ENCODE measurements at regions not wholly inside any gene's neighbourhood (a gene's known extent, or its start where the extent isn't known, plus 50 kb on each side); places are given as distances from the start of the nearest gene placed in this dataset.
"Not testable (repeated sequence)": the region's sequence is repeated elsewhere in the genome, so short reads cannot be mapped to it uniquely, and the experiment has no call there.

GRCh38 chr1:30523055-30524020 lies 200.0 kb downstream of the MATN1 start:
- Mint-ChIP-seq H3K9me3 (no peaks in the 10 kb centered on the region), H3K27ac (no peak overlapping the region), H3K4me1 (no peaks in the 10 kb centered on the region), H3K4me3 (no peak overlapping the region), H3K27me3 (peaks cover 3% of the 10 kb centered on the region), H3K36me3 (ENCODE audit: low read depth) (no peaks in the 10 kb centered on the region)
- CTCF ChIA-PET: no interaction called here
- no peak for DNase-seq
- POLR2A ChIA-PET: no interaction called here

DNA sequence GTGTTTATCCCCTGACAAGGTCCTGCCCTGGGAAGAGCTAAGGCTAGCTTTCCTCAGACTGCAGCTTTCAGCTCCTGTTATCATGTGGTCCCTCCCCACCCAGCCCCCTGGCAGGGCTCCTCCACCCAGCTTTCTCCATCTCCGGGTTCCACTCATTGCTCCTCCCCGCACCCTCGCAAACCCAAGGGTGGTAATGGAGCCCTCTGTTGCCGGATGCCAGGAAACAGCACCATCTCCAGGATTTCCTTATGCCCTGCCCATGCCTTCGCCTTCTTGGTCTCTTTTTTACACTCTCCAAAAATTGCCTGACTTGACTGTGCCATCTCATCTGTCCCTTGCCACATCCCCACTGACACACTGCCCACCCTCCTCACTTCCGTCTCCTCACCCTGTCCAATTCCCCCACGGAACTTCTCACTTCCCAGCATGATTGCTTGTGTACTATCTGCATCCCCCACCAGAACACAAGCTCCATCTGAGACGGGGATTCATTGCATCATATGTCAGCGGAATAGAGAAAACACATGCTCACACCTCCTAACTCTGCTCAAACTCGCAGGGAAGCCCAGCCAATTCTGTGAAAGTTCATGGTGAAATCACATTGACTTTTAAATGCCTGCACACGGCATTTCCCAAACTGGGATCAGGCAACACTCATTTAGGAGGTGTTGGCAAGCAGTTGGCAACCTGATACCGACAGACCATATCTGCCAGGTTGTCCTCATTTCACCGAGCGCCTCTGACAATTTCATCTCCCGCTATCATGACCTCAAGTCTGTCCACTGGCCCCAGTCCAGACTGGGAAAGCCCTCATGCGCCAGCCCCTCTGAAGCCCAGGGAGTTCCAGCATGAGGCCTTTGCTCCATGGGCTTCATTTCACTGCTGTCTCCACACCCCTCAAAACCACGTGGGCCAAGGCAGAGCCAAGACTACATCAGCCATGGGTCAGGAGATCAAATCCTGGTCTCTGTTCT lies 201.1 kb downstream of the MATN1 start:
- H3K9me3 Mint-ChIP-seq: no peaks in the 10 kb centered on the region
- H3K36me3 Mint-ChIP-seq (ENCODE audit: low read depth): no peaks in the 10 kb centered on the region
- no peak overlapping the region for H3K4me3 Mint-ChIP-seq
- ChIA-PET CTCF (no interaction called here), POLR2A (no interaction called here)
- no peaks in the 10 kb centered on the region for H3K4me1 Mint-ChIP-seq
- DNase-seq: no peak
- H3K27ac Mint-ChIP-seq: no peak overlapping the region
- peaks cover 3% of the 10 kb centered on the region for H3K27me3 Mint-ChIP-seq

- H3K4me1 Mint-ChIP-seq: no peaks in the 10 kb centered on the region
- H3K36me3 Mint-ChIP-seq (ENCODE audit: low read depth): no peaks in the 10 kb centered on the region
- H3K27ac Mint-ChIP-seq: no peak overlapping the region
- no peak overlapping the region for H3K4me3 Mint-ChIP-seq
- no peaks in the 10 kb centered on the region for H3K9me3 Mint-ChIP-seq
- no peak for DNase-seq
- ChIA-PET CTCF (interaction anchor here (0.6 kb wide), 1 partner anchor 225 kb away, joined by 3 read pairs; no protein-coding TSS in a partner anchor), POLR2A (no interaction called here)
- peaks cover 3% of the 10 kb centered on the region for H3K27me3 Mint-ChIP-seq
These were observed 202.0 kb downstream of the MATN1 start for GRCh38 chr1:30521261-30521865.

GRCh38 chr1:30520476-30520875 lies 202.9 kb downstream of the MATN1 start:
- ChIA-PET POLR2A (no interaction called here), CTCF (no interaction called here)
- no peaks in the 10 kb centered on the region for H3K4me1 Mint-ChIP-seq
- no peak overlapping the region for H3K4me3 Mint-ChIP-seq
- no peak for DNase-seq
- no peaks in the 10 kb centered on the region for H3K9me3 Mint-ChIP-seq
- peaks cover 3% of the 10 kb centered on the region for H3K27me3 Mint-ChIP-seq
- no peaks in the 10 kb centered on the region for H3K36me3 Mint-ChIP-seq (ENCODE audit: low read depth)
- no peak overlapping the region for H3K27ac Mint-ChIP-seq

DNA sequence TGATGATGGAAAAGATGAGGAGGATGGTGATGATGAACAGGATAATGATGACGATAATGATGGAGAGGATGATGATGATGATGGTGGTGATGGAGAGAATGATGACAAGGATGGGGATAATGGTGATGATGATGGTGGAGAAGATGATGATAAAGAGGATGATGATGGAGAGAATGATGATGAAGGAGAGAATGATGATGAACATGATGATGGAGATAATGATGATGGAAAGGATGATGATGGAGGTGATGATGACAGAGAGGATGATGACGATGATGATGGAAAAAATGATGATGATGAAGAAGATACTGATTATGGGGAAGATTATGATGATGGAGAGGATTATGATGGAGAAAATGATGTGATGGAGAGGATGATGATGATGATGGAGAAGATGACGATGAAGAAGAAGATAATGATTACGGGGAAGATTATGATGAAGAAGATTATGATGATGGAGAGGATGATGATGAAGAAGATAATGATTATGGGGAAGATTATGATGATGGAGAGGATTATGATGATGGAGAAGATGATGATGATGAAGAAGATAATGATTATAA lies 204.1 kb downstream of the MATN1 start:
- peaks cover 3% of the 10 kb centered on the region for H3K27me3 Mint-ChIP-seq
- no peaks in the 10 kb centered on the region for H3K9me3 Mint-ChIP-seq
- ChIA-PET POLR2A (no interaction called here), CTCF (no interaction called here)
- no peak overlapping the region for H3K4me3 Mint-ChIP-seq
- no peaks in the 10 kb centered on the region for H3K4me1 Mint-ChIP-seq
- no peak overlapping the region for H3K27ac Mint-ChIP-seq
- no peaks in the 10 kb centered on the region for H3K36me3 Mint-ChIP-seq (ENCODE audit: low read depth)
- no peak for DNase-seq

DNA sequence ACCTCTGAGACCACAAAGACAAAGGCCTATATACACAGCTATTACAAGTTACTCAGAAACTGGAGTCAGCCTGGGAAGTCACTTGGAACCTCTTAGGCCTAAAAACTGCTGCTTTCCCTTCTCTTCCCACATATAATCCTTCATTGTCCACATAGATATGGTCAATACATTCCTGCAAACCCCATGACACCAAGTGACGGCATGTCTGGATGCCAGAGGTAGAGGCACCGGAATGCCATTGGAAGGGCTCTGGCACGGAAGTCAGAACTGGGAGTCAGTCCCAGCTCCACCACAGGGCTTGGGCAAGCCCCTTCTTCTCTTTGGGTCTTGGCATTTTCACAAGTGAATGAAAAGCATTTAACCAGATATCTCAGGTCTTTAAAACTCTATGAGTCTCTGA lies 204.7 kb downstream of the MATN1 start:
- Mint-ChIP-seq H3K4me3 (no peak overlapping the region), H3K27me3 (peaks cover 3% of the 10 kb centered on the region), H3K4me1 (no peaks in the 10 kb centered on the region), H3K9me3 (no peaks in the 10 kb centered on the region), H3K27ac (no peak overlapping the region), H3K36me3 (ENCODE audit: low read depth) (no peaks in the 10 kb centered on the region)
- POLR2A ChIA-PET: no interaction called here
- no peak for DNase-seq
- CTCF ChIA-PET: no interaction called here

- Mint-ChIP-seq H3K27ac (no peak overlapping the region), H3K36me3 (ENCODE audit: low read depth) (no peaks in the 10 kb centered on the region), H3K4me3 (no peak overlapping the region), H3K27me3 (peaks cover 3% of the 10 kb centered on the region), H3K9me3 (no peaks in the 10 kb centered on the region), H3K4me1 (no peaks in the 10 kb centered on the region)
- ChIA-PET CTCF (no interaction called here), POLR2A (no interaction called here)
- DNase-seq: no peak
These were observed 205.2 kb downstream of the MATN1 start for GRCh38 chr1:30518186-30518585.

DNA sequence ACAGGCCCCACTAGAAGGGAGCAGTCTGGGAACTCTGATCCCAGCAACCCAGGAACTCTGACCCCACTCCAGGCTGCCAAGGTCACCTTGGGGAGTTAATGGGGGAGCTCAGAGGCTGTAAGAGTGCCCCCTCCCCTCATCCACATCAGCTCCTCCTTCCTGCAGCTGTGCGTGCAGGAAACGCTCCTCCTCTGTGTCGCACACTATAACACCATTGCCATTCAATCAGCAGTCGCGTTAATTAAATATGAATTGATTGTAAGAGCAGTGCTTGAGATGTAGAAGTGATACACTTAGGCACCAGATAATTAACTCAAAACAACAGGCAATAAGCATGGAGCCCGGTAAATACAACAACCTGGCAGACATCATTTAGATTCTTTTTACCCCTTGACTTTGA lies 205.7 kb downstream of the MATN1 start:
- DNase-seq; H3K4me3 Mint-ChIP-seq; H3K9me3 Mint-ChIP-seq; H3K27me3 Mint-ChIP-seq; POLR2A ChIA-PET; H3K36me3 Mint-ChIP-seq (ENCODE audit: low read depth); H3K27ac Mint-ChIP-seq; CTCF ChIA-PET; H3K4me1 Mint-ChIP-seq: not testable (repeated sequence)

- DNase-seq; H3K36me3 Mint-ChIP-seq (ENCODE audit: low read depth); POLR2A ChIA-PET; H3K9me3 Mint-ChIP-seq; CTCF ChIA-PET; H3K27ac Mint-ChIP-seq; H3K4me3 Mint-ChIP-seq; H3K4me1 Mint-ChIP-seq; H3K27me3 Mint-ChIP-seq: not testable (repeated sequence)
These were observed 206.1 kb downstream of the MATN1 start for GRCh38 chr1:30517241-30517640.

GRCh38 chr1:30516485-30516858 lies 206.9 kb downstream of the MATN1 start:
- no peak overlapping the region for H3K27ac Mint-ChIP-seq
- no peak for DNase-seq
- H3K4me1 Mint-ChIP-seq: no peaks in the 10 kb centered on the region
- CTCF ChIA-PET: no interaction called here
- H3K36me3 Mint-ChIP-seq (ENCODE audit: low read depth): no peaks in the 10 kb centered on the region
- POLR2A ChIA-PET: no interaction called here
- H3K27me3 Mint-ChIP-seq: no peaks in the 10 kb centered on the region
- H3K4me3 Mint-ChIP-seq: no peak overlapping the region
- no peaks in the 10 kb centered on the region for H3K9me3 Mint-ChIP-seq

DNA sequence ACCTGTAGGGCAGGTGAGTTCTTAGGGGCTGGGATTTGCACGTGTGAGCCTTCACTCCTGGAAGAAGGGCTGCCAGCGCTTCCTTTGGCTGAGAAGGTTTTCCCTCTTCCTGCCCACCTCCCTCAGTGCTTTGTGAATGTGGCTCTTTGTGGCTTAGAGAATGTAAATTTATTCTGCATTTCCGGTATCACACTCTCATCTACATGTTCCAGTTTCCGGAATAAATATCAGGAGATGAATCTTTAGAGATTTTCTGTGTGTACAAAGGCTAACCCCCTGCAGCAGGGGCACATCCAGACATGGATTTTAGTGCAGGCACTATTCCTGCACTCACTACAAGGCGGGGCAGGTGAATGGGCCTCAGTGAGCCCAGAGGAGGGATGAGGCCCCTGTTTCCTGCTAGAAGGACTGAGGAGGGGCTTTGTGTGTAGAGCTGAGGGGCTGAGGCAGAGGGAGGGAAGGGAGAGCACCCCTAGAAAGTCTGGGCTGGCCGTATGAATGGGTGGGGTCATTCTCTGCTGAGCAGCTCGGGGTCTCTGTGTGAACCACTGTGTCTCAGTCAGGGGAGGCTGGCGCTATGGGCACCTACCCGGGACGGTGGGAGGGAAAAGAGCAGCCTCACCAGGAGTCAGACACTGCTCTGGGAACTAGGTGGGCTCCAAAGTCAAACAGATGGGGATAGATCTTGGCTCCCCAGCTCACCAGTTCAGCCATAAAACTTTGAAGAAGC lies 207.5 kb downstream of the MATN1 start:
- ChIA-PET CTCF (no interaction called here), POLR2A (no interaction called here)
- H3K27ac Mint-ChIP-seq: no peak overlapping the region
- no peak for DNase-seq
- no peaks in the 10 kb centered on the region for H3K4me1 Mint-ChIP-seq
- H3K27me3 Mint-ChIP-seq: no peaks in the 10 kb centered on the region
- H3K9me3 Mint-ChIP-seq: no peaks in the 10 kb centered on the region
- H3K4me3 Mint-ChIP-seq: no peak overlapping the region
- H3K36me3 Mint-ChIP-seq (ENCODE audit: low read depth): no peaks in the 10 kb centered on the region

DNA sequence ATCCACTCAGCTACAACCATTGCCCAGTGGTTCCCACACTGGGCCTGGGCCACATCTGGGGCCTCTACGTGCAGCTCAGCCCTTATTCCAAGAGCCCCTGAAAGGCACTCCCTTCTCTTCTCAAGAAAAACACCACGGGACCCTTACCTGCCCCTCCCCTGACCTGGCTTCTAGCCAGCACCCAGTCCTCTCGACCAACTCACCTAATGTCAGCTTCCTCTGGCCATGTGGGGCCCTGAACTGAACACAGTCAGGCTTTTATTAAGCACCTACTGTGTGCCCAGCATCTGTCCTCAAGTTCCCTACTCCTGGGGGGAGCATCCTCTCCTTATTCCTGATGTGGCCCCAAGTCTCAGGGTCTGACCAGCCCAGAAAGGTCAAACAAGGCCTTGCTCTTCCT lies 208.4 kb downstream of the MATN1 start:
- no peak for DNase-seq
- no peak overlapping the region for H3K27ac Mint-ChIP-seq
- H3K27me3 Mint-ChIP-seq: no peaks in the 10 kb centered on the region
- CTCF ChIA-PET: no interaction called here
- no peaks in the 10 kb centered on the region for H3K36me3 Mint-ChIP-seq (ENCODE audit: low read depth)
- H3K9me3 Mint-ChIP-seq: no peaks in the 10 kb centered on the region
- no peak overlapping the region for H3K4me3 Mint-ChIP-seq
- no peaks in the 10 kb centered on the region for H3K4me1 Mint-ChIP-seq
- POLR2A ChIA-PET: no interaction called here
